BLaER1 (cell line): ENCODE measurements at regions not wholly inside any gene's neighbourhood (a gene's known extent, or its start where the extent isn't known, plus 50 kb on each side); places are given as distances from the start of the nearest gene placed in this dataset.
"Not testable (repeated sequence)": the region's sequence is repeated elsewhere in the genome, so short reads cannot be mapped to it uniquely, and the experiment has no call there.

Source experiments
- H3K27ac ChIP-seq: shearing (Covaris generic); formaldehyde crosslinking; 2 replicates; pipeline ENCODE4 v1.8.1; 2022
- H3K27me3 ChIP-seq: shearing (Covaris generic); formaldehyde crosslinking; 2 replicates; pipeline ENCODE4 v1.8.1; 2022
- H3K36me3 ChIP-seq: shearing (Covaris generic); formaldehyde crosslinking; 2 replicates; pipeline ENCODE4 v1.8.1; 2022
- H3K4me1 ChIP-seq: shearing (Covaris generic); formaldehyde crosslinking; 2 replicates; pipeline ENCODE4 v1.8.1; 2022
- H3K4me2 ChIP-seq: shearing (Covaris generic); formaldehyde crosslinking; 2 replicates; pipeline ENCODE4 v1.8.1; 2022
- H3K4me3 ChIP-seq: shearing (Covaris generic); formaldehyde crosslinking; 2 replicates; pipeline ENCODE4 v1.8.1; 2022
- H3K9ac ChIP-seq: shearing (Covaris generic); formaldehyde crosslinking; 2 replicates; pipeline ENCODE4 v1.8.1; 2022
- H3K9me3 ChIP-seq: shearing (Covaris generic); formaldehyde crosslinking; 2 replicates; pipeline ENCODE4 v1.8.1; 2022
- H4K20me1 ChIP-seq: shearing (Covaris generic); formaldehyde crosslinking; 2 replicates; pipeline ENCODE4 v1.8.1; 2022
- Cebpa-rat ChIP-seq: shearing (Covaris generic); IDR thresholded peaks from 2 replicates; pipeline ENCODE4 v1.8.1; 2022

DNA sequence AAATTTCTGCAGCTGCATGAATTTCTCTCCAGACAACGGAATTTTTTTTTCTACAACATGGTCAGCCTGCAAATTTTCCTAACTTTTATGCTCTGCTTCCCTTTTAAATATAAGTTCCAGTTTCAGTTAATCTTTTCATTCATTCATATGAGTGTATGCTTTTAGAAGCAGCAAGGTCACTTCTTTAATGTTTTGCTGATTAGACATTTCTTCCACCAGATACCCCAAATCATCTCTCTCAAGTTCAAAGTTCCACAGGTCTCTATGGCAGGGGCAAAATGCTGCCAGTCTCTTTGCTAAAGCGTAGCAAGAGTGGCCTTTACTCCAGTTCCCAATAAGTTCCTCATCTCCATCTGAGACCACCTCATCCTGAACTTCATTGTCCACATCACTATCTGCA lies 205.6 kb upstream of the GRM7 start:
- H3K9me3 ChIP-seq, result peaks cover 22% of the 10 kb centered on the region
- TF ChIP-seq Cebpa-rat, result no peak
- H3K9ac ChIP-seq, result no peak overlapping the region
- H3K4me1 ChIP-seq, result peaks cover 6% of the 10 kb centered on the region; the same call in 1 of the 2 replicates
- H3K27me3 ChIP-seq, result no peaks in the 10 kb centered on the region
- H4K20me1 ChIP-seq, result no peaks in the 10 kb centered on the region
- no peak overlapping the region for H3K4me2 ChIP-seq
- no peak overlapping the region for H3K27ac ChIP-seq
- no peak overlapping the region for H3K4me3 ChIP-seq
- H3K36me3 ChIP-seq, result no peaks in the 10 kb centered on the region

DNA sequence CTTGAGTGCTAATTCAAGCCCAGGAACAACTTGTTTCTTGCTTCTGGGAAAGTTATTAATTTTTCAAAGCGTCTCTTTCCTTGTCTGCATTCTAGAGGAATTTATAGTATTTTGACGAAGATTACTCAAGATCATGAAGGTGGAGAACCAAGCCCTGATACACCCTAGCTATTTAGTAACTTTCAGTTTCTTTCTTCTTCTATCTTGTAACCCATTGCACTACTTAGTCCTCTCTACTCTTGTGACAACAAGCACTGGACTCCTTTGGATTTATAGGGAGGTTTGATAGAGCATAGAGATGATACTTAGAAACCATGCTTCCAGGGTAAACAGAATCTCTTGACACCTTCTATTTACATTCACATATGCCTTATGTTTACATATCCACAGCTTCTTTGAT lies 203.3 kb upstream of the GRM7 start:
- no peak for TF ChIP-seq Cebpa-rat
- Histone ChIP-seq H3K4me1 (peaks cover 6% of the 10 kb centered on the region; the same call in 1 of the 2 replicates), H3K27ac (no peak overlapping the region), H3K27me3 (no peaks in the 10 kb centered on the region), H3K9ac (no peak overlapping the region), H4K20me1 (no peaks in the 10 kb centered on the region), H3K9me3 (peaks cover 22% of the 10 kb centered on the region), H3K36me3 (no peaks in the 10 kb centered on the region), H3K4me3 (no peak overlapping the region), H3K4me2 (no peak overlapping the region)

DNA sequence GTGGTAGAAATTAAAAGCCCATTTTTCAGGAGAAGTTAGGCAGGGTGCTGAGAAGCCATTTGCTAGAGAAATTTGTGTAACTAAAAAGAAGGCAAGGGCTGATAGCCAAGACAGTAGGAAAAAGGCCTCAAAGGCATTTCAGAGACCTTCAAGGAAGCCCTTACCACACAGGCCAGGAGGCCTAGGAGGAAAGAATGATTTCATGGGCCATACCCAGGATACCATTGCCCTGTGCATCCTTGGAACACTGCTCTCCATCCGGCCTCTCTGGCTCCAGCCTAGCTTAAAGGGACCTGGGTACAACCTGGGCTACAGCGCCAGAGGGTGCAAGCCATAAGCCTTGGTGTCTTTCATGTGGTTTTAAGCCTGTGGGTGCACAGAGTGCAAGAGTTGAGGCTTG lies 193.6 kb upstream of the GRM7 start:
- Histone ChIP-seq H3K36me3 (no peaks in the 10 kb centered on the region), H3K27me3 (no peaks in the 10 kb centered on the region), H3K4me1 (no peaks in the 10 kb centered on the region), H3K4me2 (no peak overlapping the region), H4K20me1 (no peaks in the 10 kb centered on the region), H3K27ac (no peak overlapping the region), H3K9ac (no peak overlapping the region), H3K4me3 (no peak overlapping the region), H3K9me3 (peaks cover 11% of the 10 kb centered on the region)
- TF ChIP-seq Cebpa-rat, result no peak

DNA sequence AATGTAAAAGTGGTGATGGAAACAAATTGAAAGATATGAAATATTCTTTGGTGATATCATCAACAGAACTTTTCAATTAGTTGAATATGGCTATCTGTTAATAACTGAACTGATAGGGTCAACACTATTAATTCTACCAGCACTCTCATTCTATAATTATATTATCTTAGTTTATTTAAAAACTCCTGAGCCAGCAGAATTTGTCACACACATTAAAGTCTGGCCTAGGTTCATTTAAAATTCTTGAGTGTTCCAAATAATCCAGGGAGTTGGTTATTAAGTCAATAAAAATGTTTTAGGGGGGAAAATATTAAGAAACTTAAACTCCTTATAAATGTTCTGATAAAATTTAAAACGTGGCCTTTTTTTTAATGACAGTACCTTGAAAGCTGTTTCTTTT lies 189.6 kb upstream of the GRM7 start:
- Histone ChIP-seq H3K4me3 (no peak overlapping the region), H3K4me1 (no peaks in the 10 kb centered on the region), H4K20me1 (no peaks in the 10 kb centered on the region), H3K4me2 (no peak overlapping the region), H3K9me3 (peaks cover 11% of the 10 kb centered on the region), H3K27ac (no peak overlapping the region), H3K36me3 (no peaks in the 10 kb centered on the region), H3K9ac (no peak overlapping the region), H3K27me3 (no peaks in the 10 kb centered on the region)
- TF ChIP-seq Cebpa-rat, result no peak

DNA sequence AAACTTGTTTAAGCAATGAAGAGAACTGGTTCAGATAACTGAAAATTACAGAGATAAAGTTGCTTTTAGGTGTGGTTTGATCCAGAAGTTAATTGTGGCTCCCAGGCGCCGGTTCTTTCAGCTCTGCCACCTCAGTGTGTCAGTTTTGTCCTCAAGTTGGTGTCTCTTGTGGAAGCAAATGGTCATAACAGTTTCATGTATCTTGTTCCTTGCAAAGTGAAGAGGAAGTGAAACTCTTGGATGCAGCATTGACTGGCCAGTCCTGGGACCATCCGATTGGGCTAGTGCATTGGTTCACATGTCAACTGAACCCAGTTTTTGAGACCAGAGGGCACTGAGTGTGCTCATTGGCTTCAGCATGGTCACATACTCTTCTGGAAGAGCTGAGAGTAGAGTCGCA lies 181.4 kb upstream of the GRM7 start:
- Histone ChIP-seq H3K4me2 (no peak overlapping the region), H4K20me1 (no peaks in the 10 kb centered on the region), H3K27ac (no peak overlapping the region), H3K4me1 (peaks cover 4% of the 10 kb centered on the region; the same call in 1 of the 2 replicates), H3K4me3 (no peak overlapping the region), H3K36me3 (no peaks in the 10 kb centered on the region), H3K27me3 (no peaks in the 10 kb centered on the region), H3K9ac (no peak overlapping the region), H3K9me3 (no peaks in the 10 kb centered on the region)
- no peak for TF ChIP-seq Cebpa-rat

DNA sequence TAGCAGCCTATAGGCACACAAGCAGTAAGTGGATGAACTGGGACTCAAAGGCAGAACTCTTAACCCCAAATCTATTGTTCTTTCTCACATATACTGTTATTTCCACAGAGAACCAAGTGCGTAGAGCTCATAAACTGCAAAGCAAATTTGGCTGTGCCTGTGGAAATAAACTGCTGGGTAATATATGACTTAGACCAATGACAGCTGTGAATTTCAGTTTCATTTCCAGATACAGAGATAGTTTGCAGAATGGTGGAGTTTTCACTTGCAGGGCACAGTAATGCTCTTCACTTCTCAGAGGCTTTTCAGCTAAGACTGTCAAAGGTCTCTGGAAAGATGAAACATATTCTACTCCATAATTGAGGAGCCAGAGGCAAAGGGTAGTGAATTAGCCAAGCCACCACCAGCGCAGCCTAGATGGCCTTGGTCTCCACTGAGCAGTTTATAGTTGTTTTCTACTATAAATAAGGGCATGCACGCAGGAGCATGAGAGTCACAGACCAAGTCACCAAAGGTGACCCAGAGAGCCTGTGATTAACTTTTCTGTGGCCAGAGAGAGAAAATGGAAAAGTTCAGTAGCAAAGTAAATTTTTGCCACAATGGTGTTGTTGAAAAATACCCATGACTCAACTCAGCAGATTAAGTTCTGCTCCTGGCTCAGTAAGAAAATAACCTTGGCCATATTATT lies 180.7 kb upstream of the GRM7 start:
- no peaks in the 10 kb centered on the region for H3K36me3 ChIP-seq
- TF ChIP-seq Cebpa-rat, result no peak
- no peak overlapping the region for H3K9ac ChIP-seq
- H3K4me2 ChIP-seq, result no peak overlapping the region
- H4K20me1 ChIP-seq, result no peaks in the 10 kb centered on the region
- H3K4me3 ChIP-seq, result no peak overlapping the region
- no peaks in the 10 kb centered on the region for H3K9me3 ChIP-seq
- no peak overlapping the region for H3K27ac ChIP-seq
- no peaks in the 10 kb centered on the region for H3K27me3 ChIP-seq
- H3K4me1 ChIP-seq, result peaks cover 4% of the 10 kb centered on the region; the same call in 1 of the 2 replicates

DNA sequence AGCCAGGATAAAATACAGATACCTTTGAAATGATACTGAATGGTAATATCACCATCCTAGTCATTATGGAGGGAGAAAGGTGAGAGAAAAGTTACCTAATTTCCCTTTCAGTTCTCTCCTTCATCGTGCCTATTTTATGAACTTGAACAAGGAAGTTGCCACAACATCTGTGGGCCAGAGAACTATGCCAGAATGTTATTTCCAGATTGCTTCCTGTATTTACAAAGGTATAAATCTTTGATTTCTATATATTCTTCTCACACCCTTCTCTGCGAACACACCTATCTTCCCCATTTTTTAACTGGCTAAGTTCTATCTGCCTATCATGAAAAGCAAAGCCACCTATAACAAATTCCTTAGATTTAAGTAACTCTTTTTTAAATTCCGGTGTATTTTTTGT lies 163.6 kb upstream of the GRM7 start:
- H3K4me2 ChIP-seq, result no peak overlapping the region

DNA sequence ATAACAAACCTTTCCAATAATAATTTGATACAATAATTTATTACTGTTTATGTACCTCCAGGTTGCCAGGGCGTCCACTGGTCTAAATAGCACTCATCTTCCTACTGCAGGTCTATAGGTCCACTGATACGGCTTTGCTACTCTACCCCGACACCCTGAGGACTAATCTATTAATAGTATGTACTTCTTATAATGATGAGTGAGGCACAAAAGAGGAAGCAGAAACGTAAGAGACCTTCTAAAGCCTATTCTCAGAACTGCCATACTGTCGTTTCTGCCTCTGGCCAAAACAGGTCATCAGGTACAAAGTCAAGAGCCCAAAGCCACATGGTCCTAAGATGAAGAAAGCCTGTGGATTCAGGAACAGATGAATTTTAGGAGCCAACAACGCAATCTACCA lies 163.2 kb upstream of the GRM7 start:
- no peak for TF ChIP-seq Cebpa-rat
- no peaks in the 10 kb centered on the region for H3K36me3 ChIP-seq
- H3K4me3 ChIP-seq, result no peak overlapping the region
- H4K20me1 ChIP-seq, result no peaks in the 10 kb centered on the region
- H3K9me3 ChIP-seq, result no peaks in the 10 kb centered on the region
- no peak overlapping the region for H3K27ac ChIP-seq
- no peaks in the 10 kb centered on the region for H3K27me3 ChIP-seq
- no peak overlapping the region for H3K9ac ChIP-seq
- no peak overlapping the region for H3K4me2 ChIP-seq
- no peaks in the 10 kb centered on the region for H3K4me1 ChIP-seq

More for the DNA sequence above, 163.6 kb upstream of the GRM7 start:
- Histone ChIP-seq H3K27me3 (no peaks in the 10 kb centered on the region), H4K20me1 (no peaks in the 10 kb centered on the region), H3K9me3 (no peaks in the 10 kb centered on the region), H3K9ac (no peak overlapping the region), H3K4me1 (no peaks in the 10 kb centered on the region), H3K27ac (no peak overlapping the region), H3K4me3 (no peak overlapping the region), H3K36me3 (no peaks in the 10 kb centered on the region)
- TF ChIP-seq Cebpa-rat, result no peak

DNA sequence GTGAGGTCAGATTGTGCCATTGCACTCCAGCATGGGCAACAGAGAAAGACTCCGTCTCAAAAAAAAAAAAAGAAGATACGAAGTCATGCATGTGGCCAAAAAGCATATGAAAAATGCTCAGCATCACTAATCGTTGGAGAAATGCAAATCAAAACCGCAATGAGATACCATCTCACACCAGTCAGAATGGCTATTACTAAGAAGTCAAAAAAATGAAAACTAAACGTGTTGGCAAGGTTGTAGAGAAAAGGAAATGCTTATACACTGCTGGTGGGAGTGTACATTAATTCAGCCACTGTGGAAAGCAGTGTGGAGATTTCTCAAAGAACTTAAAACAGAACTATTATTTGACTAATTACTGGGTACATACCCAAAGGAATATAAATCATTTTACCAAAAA lies 156.1 kb upstream of the GRM7 start:
- H3K9me3 ChIP-seq, H3K4me2 ChIP-seq, H3K4me3 ChIP-seq, H3K36me3 ChIP-seq, H3K4me1 ChIP-seq, H3K27ac ChIP-seq, H4K20me1 ChIP-seq, H3K9ac ChIP-seq, H3K27me3 ChIP-seq: not testable (repeated sequence)

DNA sequence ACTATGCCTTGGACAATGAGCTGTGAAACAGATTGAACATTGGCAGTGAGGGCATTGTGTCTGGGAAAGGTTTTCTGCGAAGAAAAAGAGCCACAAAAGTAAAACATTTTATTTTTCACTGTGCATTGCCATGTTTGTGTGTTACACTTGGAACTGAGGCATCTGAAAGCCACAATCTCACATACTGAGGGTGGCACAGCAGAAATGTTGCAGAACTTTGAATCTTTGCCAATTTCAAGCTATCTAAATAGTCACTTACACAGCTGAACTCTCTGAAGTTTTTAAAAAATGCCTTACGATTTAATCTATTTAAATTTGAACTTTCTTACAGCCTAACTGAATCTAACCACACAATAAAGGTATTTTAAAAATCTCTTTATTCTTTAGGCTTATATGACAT lies 154.1 kb upstream of the GRM7 start:
- Histone ChIP-seq H3K27ac (no peak overlapping the region), H3K4me1 (no peaks in the 10 kb centered on the region), H3K9me3 (no peaks in the 10 kb centered on the region), H3K4me2 (no peak overlapping the region), H3K36me3 (no peaks in the 10 kb centered on the region), H3K9ac (no peak overlapping the region), H3K4me3 (no peak overlapping the region), H4K20me1 (no peaks in the 10 kb centered on the region), H3K27me3 (no peaks in the 10 kb centered on the region)
- no peak for TF ChIP-seq Cebpa-rat

DNA sequence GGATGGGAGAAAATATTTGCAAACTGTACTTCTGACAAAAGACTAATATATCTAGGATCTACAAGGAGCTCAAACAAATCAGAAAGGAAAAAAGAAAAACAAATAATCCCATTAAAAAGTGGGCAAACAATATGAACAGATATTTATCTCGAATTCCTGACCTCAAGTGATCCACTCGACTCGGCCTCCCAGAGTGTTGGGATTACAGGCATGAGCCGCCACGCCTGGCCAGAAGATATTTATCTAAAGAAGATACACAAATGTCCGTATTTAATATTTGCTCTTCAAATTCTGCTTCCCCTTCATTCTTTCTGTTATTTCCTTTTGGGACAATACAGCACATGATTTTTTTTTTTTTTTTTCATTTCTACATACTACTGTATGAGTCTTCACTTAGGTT lies 151.7 kb upstream of the GRM7 start:
- no peak overlapping the region for H3K27ac ChIP-seq
- no peaks in the 10 kb centered on the region for H3K4me1 ChIP-seq
- TF ChIP-seq Cebpa-rat, result no peak
- H3K9me3 ChIP-seq, result no peaks in the 10 kb centered on the region
- H3K36me3 ChIP-seq, result no peaks in the 10 kb centered on the region
- H4K20me1 ChIP-seq, result no peaks in the 10 kb centered on the region
- no peaks in the 10 kb centered on the region for H3K27me3 ChIP-seq
- no peak overlapping the region for H3K4me2 ChIP-seq
- no peak overlapping the region for H3K4me3 ChIP-seq
- no peak overlapping the region for H3K9ac ChIP-seq
